Chondrocyte (in vitro differentiated cells): ENCODE measurements at regions not wholly inside any gene's neighbourhood (a gene's known extent, or its start where the extent isn't known, plus 50 kb on each side); places are given as distances from the start of the nearest gene placed in this dataset.

Experiments
- DNase-seq: peaks from one replicate; pipeline ENCODE4 v3.0.0; 2021; ENCODE audit warnings: mixed read lengths, low spot score
- H3K27ac Mint-ChIP-seq: one replicate; pipeline ENCODE4 v1.8.0; 2021; ENCODE audit warnings: mild to moderate bottlenecking, moderate library complexity, mixed read lengths; ENCODE audit not compliant: unreplicated experiment
- H3K27me3 Mint-ChIP-seq: 2 replicates; pipeline ENCODE4 v1.8.0; 2021; ENCODE audit warnings: low read depth, mixed read lengths
- H3K36me3 Mint-ChIP-seq: 2 replicates; pipeline ENCODE4 v1.8.0; 2021; ENCODE audit warnings: low read depth, mixed read lengths
- H3K4me1 Mint-ChIP-seq: 2 replicates; pipeline ENCODE4 v1.8.0; 2021; ENCODE audit warnings: low read depth, mild to moderate bottlenecking, mixed read lengths
- H3K4me3 Mint-ChIP-seq: one replicate; pipeline ENCODE4 v1.8.0; 2021; ENCODE audit warnings: mild to moderate bottlenecking, moderate library complexity, mixed read lengths; ENCODE audit not compliant: unreplicated experiment
- H3K9me3 Mint-ChIP-seq: 2 replicates; pipeline ENCODE4 v1.8.0; 2021; ENCODE audit warnings: low read depth, mixed read lengths
- CTCF ChIP-seq: fragments of 200-600 bp; sonication (generic); IDR thresholded peaks from 2 replicates; pipeline ENCODE4 v1.5.0; 2021; ENCODE audit warnings: antibody characterized with exemption, mild to moderate bottlenecking, moderate library complexity

- H3K9me3 Mint-ChIP-seq: no peaks in the 10 kb centered on the region
- H3K4me3 Mint-ChIP-seq: no peak overlapping the region
- no peak overlapping the region for H3K27ac Mint-ChIP-seq
- H3K27me3 Mint-ChIP-seq: no peaks in the 10 kb centered on the region
- no peak for DNase-seq
- H3K36me3 Mint-ChIP-seq: no peaks in the 10 kb centered on the region
- TF ChIP-seq CTCF: no peak
- H3K4me1 Mint-ChIP-seq: peaks cover 4% of the 10 kb centered on the region
Observed at GRCh38 chrX:45295259-45295986, 94.7 kb upstream of the DIPK2B start.

GRCh38 chrX:45274576-45274975 is 73.9 kb upstream of the DIPK2B start:
- no peak for TF ChIP-seq CTCF
- DNase-seq: no peak
- no peak overlapping the region for H3K27ac Mint-ChIP-seq
- H3K4me3 Mint-ChIP-seq: no peak overlapping the region
- H3K36me3 Mint-ChIP-seq: peaks cover 1% of the 10 kb centered on the region
- H3K27me3 Mint-ChIP-seq: peaks cover 1% of the 10 kb centered on the region
- H3K9me3 Mint-ChIP-seq: peaks cover 21% of the 10 kb centered on the region
- no peaks in the 10 kb centered on the region for H3K4me1 Mint-ChIP-seq

- no peak overlapping the region for H3K27ac Mint-ChIP-seq
Observed at GRCh38 chrX:45267007-45267406, 66.3 kb upstream of the DIPK2B start.

GRCh38 chrX:45266456-45266855 is 65.8 kb upstream of the DIPK2B start:
- H3K9me3 Mint-ChIP-seq: peaks cover 19% of the 10 kb centered on the region
- no peaks in the 10 kb centered on the region for H3K27me3 Mint-ChIP-seq
- H3K27ac Mint-ChIP-seq: no peak overlapping the region
- H3K36me3 Mint-ChIP-seq: no peaks in the 10 kb centered on the region
- no peaks in the 10 kb centered on the region for H3K4me1 Mint-ChIP-seq
- no peak overlapping the region for H3K4me3 Mint-ChIP-seq
- no peak for DNase-seq
- TF ChIP-seq CTCF: no peak

More at GRCh38 chrX:45267007-45267406, 66.3 kb upstream of the DIPK2B start:
- Mint-ChIP-seq H3K4me3 (no peak overlapping the region), H3K9me3 (peaks cover 15% of the 10 kb centered on the region), H3K4me1 (no peaks in the 10 kb centered on the region), H3K36me3 (no peaks in the 10 kb centered on the region), H3K27me3 (no peaks in the 10 kb centered on the region)
- no peak for TF ChIP-seq CTCF
- DNase-seq: no peak

- no peaks in the 10 kb centered on the region for H3K27me3 Mint-ChIP-seq
- no peaks in the 10 kb centered on the region for H3K4me1 Mint-ChIP-seq
- no peak for TF ChIP-seq CTCF
- H3K4me3 Mint-ChIP-seq: no peak overlapping the region
- no peak overlapping the region for H3K27ac Mint-ChIP-seq
- DNase-seq: no peak
- peaks cover 20% of the 10 kb centered on the region for H3K9me3 Mint-ChIP-seq
- no peaks in the 10 kb centered on the region for H3K36me3 Mint-ChIP-seq
Observed at GRCh38 chrX:45264865-45265264, 64.2 kb upstream of the DIPK2B start.
